HG03280 (cell line): ENCODE measurements at regions not wholly inside any gene's neighbourhood (a gene's known extent, or its start where the extent isn't known, plus 50 kb on each side); places are given as distances from the start of the nearest gene placed in this dataset.

ENCODE experiments used
- ATAC-seq: cut with Tn5 transposase; IDR thresholded peaks from one replicate; pipeline ENCODE4 v1.9.1; 2021; ENCODE audit warnings: mild to moderate bottlenecking, moderate library complexity; ENCODE audit not compliant: unreplicated experiment

GRCh38 chr1:119298687-119299303 is 69.8 kb upstream of the HAO2 start:
- no peak for ATAC-seq

GRCh38 chr1:119302011-119302410 is 66.6 kb upstream of the HAO2 start:
- no peak for ATAC-seq

- no peak for ATAC-seq
These were observed 60.4 kb upstream of the HAO2 start for GRCh38 chr1:119308130-119308700.

GRCh38 chr1:119308806-119309205 is 59.8 kb upstream of the HAO2 start:
- no peak for ATAC-seq

- no peak for ATAC-seq
These were observed 58.3 kb upstream of the HAO2 start for GRCh38 chr1:119310301-119310700.

- ATAC-seq: no peak
These were observed 56.1 kb upstream of the HAO2 start for GRCh38 chr1:119312500-119312899.

- ATAC-seq: no peak
These were observed 54.4 kb upstream of the HAO2 start for GRCh38 chr1:119314001-119314796.

- ATAC-seq: no peak
These were observed 51.6 kb upstream of the HAO2 start for GRCh38 chr1:119316870-119317416.

GRCh38 chr1:119318466-119319309 is 49.9 kb upstream of the HAO2 start:
- no peak for ATAC-seq
